T-helper 1 cell treated with Interleukin-12 subunit alpha and Interleukin-12 subunit beta and Interleukin-4 antibody, amounts not matched to agents 30 μg/mL and 1 μg/mL, for 36 hours (primary cell): ENCODE measurements at regions not wholly inside any gene's neighbourhood (a gene's known extent, or its start where the extent isn't known, plus 50 kb on each side); places are given as distances from the start of the nearest gene placed in this dataset.

Experiments
- H3K27ac Mint-ChIP-seq: one replicate; pipeline ENCODE4 v1.8.0; 2021; ENCODE audit warnings: mild to moderate bottlenecking, mixed read lengths
- H3K27me3 Mint-ChIP-seq: one replicate; pipeline ENCODE4 v1.8.0; 2021; ENCODE audit warnings: low read depth, mixed read lengths
- H3K36me3 Mint-ChIP-seq: one replicate; pipeline ENCODE4 v1.8.0; 2021; ENCODE audit warnings: low read depth, mixed read lengths
- H3K4me1 Mint-ChIP-seq: one replicate; pipeline ENCODE4 v1.8.0; 2021; ENCODE audit warnings: low read depth, mixed read lengths
- H3K4me3 Mint-ChIP-seq: one replicate; pipeline ENCODE4 v1.8.0; 2021; ENCODE audit warnings: mild to moderate bottlenecking, moderate library complexity, mixed read lengths
- H3K9me3 Mint-ChIP-seq: one replicate; pipeline ENCODE4 v1.8.0; 2021; ENCODE audit warnings: mixed read lengths

- H3K27ac Mint-ChIP-seq = no peak overlapping the region
- H3K27me3 Mint-ChIP-seq = no peaks in the 10 kb centered on the region
- no peaks in the 10 kb centered on the region for H3K4me1 Mint-ChIP-seq
- H3K9me3 Mint-ChIP-seq = peaks cover 25% of the 10 kb centered on the region
- H3K36me3 Mint-ChIP-seq = no peaks in the 10 kb centered on the region
- no peak overlapping the region for H3K4me3 Mint-ChIP-seq
Measured at GRCh38 chr15:100810831-100811230, 68.8 kb upstream of the ALDH1A3 start.

GRCh38 chr15:100812802-100813201 lies 66.8 kb upstream of the ALDH1A3 start:
- Mint-ChIP-seq H3K36me3 (no peaks in the 10 kb centered on the region), H3K9me3 (peaks cover 27% of the 10 kb centered on the region), H3K27ac (no peak overlapping the region), H3K4me1 (no peaks in the 10 kb centered on the region), H3K4me3 (no peak overlapping the region), H3K27me3 (no peaks in the 10 kb centered on the region)

- Mint-ChIP-seq H3K27me3 (peaks cover 15% of the 10 kb centered on the region), H3K27ac (no peak overlapping the region), H3K36me3 (no peaks in the 10 kb centered on the region), H3K9me3 (peaks cover 18% of the 10 kb centered on the region), H3K4me3 (no peak overlapping the region), H3K4me1 (no peaks in the 10 kb centered on the region)
Measured at GRCh38 chr15:100818927-100819326, 60.7 kb upstream of the ALDH1A3 start.

- Mint-ChIP-seq H3K27ac (no peak overlapping the region), H3K4me1 (no peaks in the 10 kb centered on the region), H3K9me3 (peaks cover 9% of the 10 kb centered on the region), H3K4me3 (no peak overlapping the region), H3K27me3 (peaks cover 25% of the 10 kb centered on the region), H3K36me3 (no peaks in the 10 kb centered on the region)
Measured at GRCh38 chr15:100820528-100820927, 59.1 kb upstream of the ALDH1A3 start.

GRCh38 chr15:100821327-100821726 lies 58.3 kb upstream of the ALDH1A3 start:
- H3K27me3 Mint-ChIP-seq = peaks cover 25% of the 10 kb centered on the region
- no peak overlapping the region for H3K27ac Mint-ChIP-seq
- H3K4me3 Mint-ChIP-seq = no peak overlapping the region
- peaks cover 3% of the 10 kb centered on the region for H3K9me3 Mint-ChIP-seq
- H3K36me3 Mint-ChIP-seq = no peaks in the 10 kb centered on the region
- no peaks in the 10 kb centered on the region for H3K4me1 Mint-ChIP-seq

- no peaks in the 10 kb centered on the region for H3K9me3 Mint-ChIP-seq
- H3K27ac Mint-ChIP-seq = no peak overlapping the region
- no peak overlapping the region for H3K4me3 Mint-ChIP-seq
- H3K27me3 Mint-ChIP-seq = peaks cover 25% of the 10 kb centered on the region
- H3K36me3 Mint-ChIP-seq = no peaks in the 10 kb centered on the region
- no peaks in the 10 kb centered on the region for H3K4me1 Mint-ChIP-seq
Measured at GRCh38 chr15:100824211-100824610, 55.4 kb upstream of the ALDH1A3 start.

GRCh38 chr15:100829457-100829856 lies 50.2 kb upstream of the ALDH1A3 start:
- Mint-ChIP-seq H3K4me3 (no peak overlapping the region), H3K36me3 (no peaks in the 10 kb centered on the region), H3K9me3 (no peaks in the 10 kb centered on the region), H3K27ac (no peak overlapping the region), H3K27me3 (peaks cover 10% of the 10 kb centered on the region), H3K4me1 (no peaks in the 10 kb centered on the region)
